A673 (cell line): ENCODE measurements at regions not wholly inside any gene's neighbourhood (a gene's known extent, or its start where the extent isn't known, plus 50 kb on each side); places are given as distances from the start of the nearest gene placed in this dataset.

Source experiments
- BruUV-seq: library from RNA; stranded (reverse); fragments of 400-500 nt; replicated peaks from 2 replicates; lab custom pipeline; 2021; lab: Mats Ljungman, UMichigan
- CTCF ChIA-PET: fragments of 300-600 bp; sonication (Branson Sonifier 250); formaldehyde crosslinking; loops from one replicate; lab custom pipeline; 2022; ENCODE audit warnings: antibody characterized with exemption; lab: Charles Lee
- POLR2A ChIA-PET: fragments of 300-600 bp; sonication (Branson Sonifier 250); formaldehyde crosslinking; loops from one replicate; lab custom pipeline; 2022; ENCODE audit warnings: antibody characterized with exemption; ENCODE audit not compliant: low non-redundant PET; lab: Charles Lee
- DNase-seq: peaks from one replicate; pipeline ENCODE4 v3.0.0-alpha.2; 2015; ENCODE audit warnings: low spot score
- H3K27ac ChIP-seq: fragments of 200-600 bp; sonication (generic); 2 replicates; pipeline ENCODE4 v1.5.1; 2016; ENCODE audit warnings: mixed run types, low read depth, mild to moderate bottlenecking, mixed read lengths, antibody characterized with exemption, low read length; ENCODE audit not compliant: poor library complexity, severe bottlenecking
- H3K27me3 ChIP-seq: fragments of 200-600 bp; sonication (generic); replicated peaks from 2 replicates; pipeline ENCODE4 v1.6.1; 2017; ENCODE audit warnings: mixed run types, low read depth, mild to moderate bottlenecking, mixed read lengths, antibody characterized with exemption, low read length; ENCODE audit not compliant: insufficient read depth, poor library complexity
- H3K36me3 ChIP-seq: fragments of 200-600 bp; sonication (generic); 2 replicates; pipeline ENCODE4 v1.6.1; 2016; ENCODE audit warnings: mixed run types, mild to moderate bottlenecking, mixed read lengths, antibody characterized with exemption, low read length; ENCODE audit not compliant: insufficient read depth, poor library complexity, severe bottlenecking
- H3K4me1 ChIP-seq: fragments of 200-600 bp; sonication (generic); 2 replicates; pipeline ENCODE4 v1.6.1; 2017; ENCODE audit warnings: mixed run types, mild to moderate bottlenecking, mixed read lengths, antibody characterized with exemption, low read length; ENCODE audit not compliant: insufficient read depth, poor library complexity, severe bottlenecking
- H3K4me3 ChIP-seq: fragments of 200-600 bp; sonication (generic); 2 replicates; pipeline ENCODE4 v1.5.1; 2016; ENCODE audit warnings: low read depth, mixed run types, mild to moderate bottlenecking, mixed read lengths, low read length; ENCODE audit not compliant: poor library complexity, severe bottlenecking
- H3K9me3 ChIP-seq: fragments of 200-600 bp; sonication (generic); 2 replicates; pipeline ENCODE4 v1.6.1; 2016; ENCODE audit warnings: mixed run types, low read depth, mild to moderate bottlenecking, mixed read lengths, antibody characterized with exemption, low read length; ENCODE audit not compliant: poor library complexity, severe bottlenecking
- EZH2 ChIP-seq: fragments of 200-600 bp; sonication (generic); IDR thresholded peaks from 2 replicates; pipeline ENCODE4 v1.6.1; 2017; ENCODE audit warnings: borderline replicate concordance, low read depth, mild to moderate bottlenecking, mixed read lengths, antibody characterized with exemption, low read length; ENCODE audit not compliant: poor library complexity, severe bottlenecking
- intact Hi-C: fragments of 100-400 bp; cut with micrococcal nuclease; formaldehyde crosslinking; loops from one replicate; pipeline ENCODE4 v1.10.0; 2022; ENCODE audit not compliant: unreplicated experiment
- TF ChIP-seq, protein P1 (sequence below): fragments of 300-800, 200-600 bp; sonication (generic); conservative IDR thresholded peaks from 2 replicates; pipeline ENCODE4 v1.5.1; 2017; ENCODE audit warnings: low read depth, mild to moderate bottlenecking, antibody characterized with exemption, low read length, moderate library complexity, mixed read lengths

DNA sequence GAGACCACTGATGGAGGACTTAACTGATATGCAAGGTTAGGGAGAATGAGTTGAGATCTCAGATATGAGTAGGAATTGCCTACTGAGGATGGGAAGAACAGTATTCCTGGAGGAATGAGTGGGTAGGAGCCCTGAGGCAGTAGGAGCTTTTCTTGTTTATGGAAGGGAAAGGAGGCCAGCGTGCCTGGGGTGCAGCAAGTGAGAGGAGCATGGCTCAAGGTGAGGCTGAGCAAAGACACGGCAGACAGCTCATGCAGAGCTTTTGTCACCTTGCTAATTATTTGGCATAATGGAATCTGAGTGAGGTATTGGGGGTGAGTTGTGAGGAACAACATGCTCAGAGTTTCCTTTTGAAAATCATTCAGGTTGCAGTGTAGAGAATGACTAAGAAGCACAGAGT, 65.3 kb upstream of the IBSP start:
- DNase-seq, result no peak
- intact Hi-C loops, result no loop called here
- Histone ChIP-seq H3K4me3 (no peak overlapping the region), H3K4me1 (no peaks in the 10 kb centered on the region), H3K27me3 (no peaks in the 10 kb centered on the region), H3K9me3 (no peaks in the 10 kb centered on the region), H3K36me3 (no peaks in the 10 kb centered on the region), H3K27ac (no peak overlapping the region)
- ChIA-PET CTCF (no interaction called here), POLR2A (no interaction called here)
- TF ChIP-seq, protein P1, sequence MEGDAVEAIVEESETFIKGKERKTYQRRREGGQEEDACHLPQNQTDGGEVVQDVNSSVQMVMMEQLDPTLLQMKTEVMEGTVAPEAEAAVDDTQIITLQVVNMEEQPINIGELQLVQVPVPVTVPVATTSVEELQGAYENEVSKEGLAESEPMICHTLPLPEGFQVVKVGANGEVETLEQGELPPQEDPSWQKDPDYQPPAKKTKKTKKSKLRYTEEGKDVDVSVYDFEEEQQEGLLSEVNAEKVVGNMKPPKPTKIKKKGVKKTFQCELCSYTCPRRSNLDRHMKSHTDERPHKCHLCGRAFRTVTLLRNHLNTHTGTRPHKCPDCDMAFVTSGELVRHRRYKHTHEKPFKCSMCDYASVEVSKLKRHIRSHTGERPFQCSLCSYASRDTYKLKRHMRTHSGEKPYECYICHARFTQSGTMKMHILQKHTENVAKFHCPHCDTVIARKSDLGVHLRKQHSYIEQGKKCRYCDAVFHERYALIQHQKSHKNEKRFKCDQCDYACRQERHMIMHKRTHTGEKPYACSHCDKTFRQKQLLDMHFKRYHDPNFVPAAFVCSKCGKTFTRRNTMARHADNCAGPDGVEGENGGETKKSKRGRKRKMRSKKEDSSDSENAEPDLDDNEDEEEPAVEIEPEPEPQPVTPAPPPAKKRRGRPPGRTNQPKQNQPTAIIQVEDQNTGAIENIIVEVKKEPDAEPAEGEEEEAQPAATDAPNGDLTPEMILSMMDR, result no peak
- no peak for TF ChIP-seq EZH2
- no TSS peak for BruUV-seq

DNA sequence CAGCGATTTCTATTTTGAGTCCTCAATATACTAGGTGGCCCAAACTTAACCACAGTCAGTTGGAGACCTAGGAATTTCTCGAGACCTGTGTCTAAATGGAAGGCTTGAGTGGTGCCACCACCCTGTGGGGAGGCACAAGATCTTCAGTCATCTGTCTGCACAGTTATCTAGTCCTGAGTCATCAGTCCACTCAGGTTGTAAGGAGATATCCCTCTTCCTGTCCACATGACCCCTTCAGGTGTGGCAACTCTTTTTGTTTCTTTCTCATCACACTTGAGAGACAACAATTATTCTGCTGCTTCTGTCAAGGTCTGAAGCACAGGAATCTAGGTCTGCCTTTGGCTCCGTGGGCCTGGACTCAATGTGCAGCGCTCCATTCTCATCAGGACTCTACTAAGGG, 64.4 kb upstream of the IBSP start:
- ChIA-PET CTCF (no interaction called here), POLR2A (interaction anchor here (0.6 kb wide), 1 partner anchor 526 kb away, joined by 4 read pairs; no protein-coding TSS in a partner anchor)
- Histone ChIP-seq H3K27ac (no peak overlapping the region), H3K36me3 (no peaks in the 10 kb centered on the region), H3K4me3 (no peak overlapping the region), H3K27me3 (no peaks in the 10 kb centered on the region), H3K9me3 (no peaks in the 10 kb centered on the region), H3K4me1 (no peaks in the 10 kb centered on the region)
- intact Hi-C loops, result no loop called here
- DNase-seq, result no peak
- TF ChIP-seq, protein P1, result no peak
- TF ChIP-seq EZH2, result no peak
- no TSS peak for BruUV-seq

DNA sequence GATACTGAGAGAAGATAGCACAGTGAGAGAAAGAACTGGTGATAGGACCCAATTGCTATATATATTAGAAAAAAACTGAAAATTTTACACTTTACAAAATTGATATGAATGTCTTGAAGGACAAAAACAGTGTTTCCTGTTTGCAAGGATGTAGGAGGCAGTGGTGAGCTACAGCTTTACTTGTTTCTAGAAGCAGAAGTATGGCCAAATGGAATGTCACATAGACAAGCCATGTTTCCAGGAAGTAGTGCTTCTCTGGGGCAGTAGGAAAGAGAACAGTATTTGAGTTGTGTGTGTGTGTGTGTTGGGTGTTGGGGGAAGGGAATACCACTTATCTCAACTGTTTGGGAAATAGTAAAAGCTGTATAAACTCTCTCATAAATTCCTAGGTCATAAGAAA, 60.9 kb upstream of the IBSP start:
- CTCF ChIA-PET, result no interaction called here
- Histone ChIP-seq H3K27ac (no peak overlapping the region), H3K27me3 (no peaks in the 10 kb centered on the region), H3K36me3 (no peaks in the 10 kb centered on the region), H3K4me1 (no peaks in the 10 kb centered on the region), H3K9me3 (no peaks in the 10 kb centered on the region), H3K4me3 (no peak overlapping the region)
- no peak for TF ChIP-seq EZH2
- TF ChIP-seq, protein P1, result no peak
- POLR2A ChIA-PET, result no interaction called here
- intact Hi-C loops, result no loop called here
- no peak for DNase-seq
- no TSS peak for BruUV-seq
